ENCODE measurements at regions not wholly inside any gene's neighbourhood (a gene's known extent, or its start where the extent isn't known, plus 50 kb on each side); places are given as distances from the start of the nearest gene placed in this dataset.

DNA sequence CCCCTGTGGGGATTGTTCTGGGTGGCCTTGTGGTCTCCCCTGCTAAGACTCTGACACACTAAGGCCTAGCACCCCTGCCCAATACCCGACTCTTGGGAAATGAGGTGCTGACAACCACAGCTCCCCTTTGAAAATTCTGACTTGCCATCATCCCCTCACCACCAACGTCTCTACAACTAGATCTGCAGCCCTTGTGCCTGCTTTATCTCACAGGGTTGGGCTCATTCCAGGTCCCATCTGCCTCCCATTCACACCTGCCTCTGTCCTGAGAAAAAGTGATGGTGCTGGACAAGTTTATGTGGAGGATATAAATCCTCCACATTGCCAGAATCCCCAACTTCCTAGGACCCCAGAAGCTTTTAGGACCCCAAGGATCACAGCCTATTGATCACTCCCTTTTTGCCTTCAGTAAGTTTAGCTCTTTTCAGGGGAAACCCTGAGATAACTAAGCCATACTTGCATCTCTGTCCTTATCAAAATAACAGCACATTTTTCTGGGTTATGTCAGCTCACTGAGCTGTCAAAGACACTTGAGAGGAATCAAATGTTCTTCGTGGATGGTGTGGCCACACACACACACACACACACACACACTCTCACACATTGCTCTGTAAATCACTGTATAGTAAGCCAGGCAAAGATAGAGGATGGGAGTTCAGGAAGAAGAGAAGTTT, 136.8 kb upstream of the CES5A start:
- TF ChIP-seq FOXM1 (IDR thresholded peaks at IDR 0.05; ENCODE audit: borderline replicate concordance) (no peak), NFRKB (IDR thresholded peaks at IDR 0.05) (no peak), LEF1 (IDR thresholded peaks at IDR 0.05; ENCODE audit: borderline replicate concordance) (no peak), HDGF (IDR thresholded peaks at IDR 0.05; ENCODE audit: borderline replicate concordance) (no peak), FOXK2 (IDR thresholded peaks at IDR 0.05) (no peak), L3MBTL2 (conservative IDR thresholded peaks at IDR 0.05) (no peak), ZNF384 (IDR thresholded peaks at IDR 0.05) (no peak), TARDBP (IDR thresholded peaks at IDR 0.05) (no peak)

Data from HEK293T (cell line).